ENCODE measurements at regions not wholly inside any gene's neighbourhood (a gene's known extent, or its start where the extent isn't known, plus 50 kb on each side); places are given as distances from the start of the nearest gene placed in this dataset.

- TF ChIP-seq CTCF (IDR thresholded peaks at IDR 0.05 in 2 of 3, conservative IDR thresholded peaks at IDR 0.05 in 1 of 3; ENCODE audit: control insufficient read depth in 2 of 3, extremely low read depth in 1 of 3, insufficient read depth in 1 of 3, low read depth in 3 of 3, low read length in 3 of 3) = no peak
- TF ChIP-seq, protein P1, sequence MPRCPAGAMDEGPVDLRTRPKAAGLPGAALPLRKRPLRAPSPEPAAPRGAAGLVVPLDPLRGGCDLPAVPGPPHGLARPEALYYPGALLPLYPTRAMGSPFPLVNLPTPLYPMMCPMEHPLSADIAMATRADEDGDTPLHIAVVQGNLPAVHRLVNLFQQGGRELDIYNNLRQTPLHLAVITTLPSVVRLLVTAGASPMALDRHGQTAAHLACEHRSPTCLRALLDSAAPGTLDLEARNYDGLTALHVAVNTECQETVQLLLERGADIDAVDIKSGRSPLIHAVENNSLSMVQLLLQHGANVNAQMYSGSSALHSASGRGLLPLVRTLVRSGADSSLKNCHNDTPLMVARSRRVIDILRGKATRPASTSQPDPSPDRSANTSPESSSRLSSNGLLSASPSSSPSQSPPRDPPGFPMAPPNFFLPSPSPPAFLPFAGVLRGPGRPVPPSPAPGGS (IDR thresholded peaks at IDR 0.05; ENCODE audit: borderline replicate concordance, insufficient read depth, low read depth, low read length, poor library complexity, severe bottlenecking) = no peak
- TF ChIP-seq NFYA (IDR thresholded peaks at IDR 0.05; ENCODE audit: borderline replicate concordance, low read depth, low read length) = no peak
- no peak for TF ChIP-seq FOXK2 (IDR thresholded peaks at IDR 0.05)
Measured at GRCh38 chr7:20913853-20914252, 127.2 kb upstream of the SP8 start.
